Inflammatory macrophage (primary cell): ENCODE measurements at regions not wholly inside any gene's neighbourhood (a gene's known extent, or its start where the extent isn't known, plus 50 kb on each side); places are given as distances from the start of the nearest gene placed in this dataset.

Experiments used
- DNase-seq, 2 donors: peaks; one replicate each; pipeline ENCODE4 v3.0.0-alpha.2; 2020 to 2022

- DNase-seq = no peak
Measured at GRCh38 chr2:2892892-2893291, 484.7 kb downstream of the EIPR1 start.

GRCh38 chr2:2892378-2892777 is 485.2 kb downstream of the EIPR1 start:
- no peak for DNase-seq

- DNase-seq = no peak
Measured at GRCh38 chr2:2890901-2891300, 486.7 kb downstream of the EIPR1 start.

GRCh38 chr2:2890246-2890645 is 487.4 kb downstream of the EIPR1 start:
- DNase-seq = no peak

GRCh38 chr2:2889646-2890045 is 488.0 kb downstream of the EIPR1 start:
- no peak for DNase-seq

DNA sequence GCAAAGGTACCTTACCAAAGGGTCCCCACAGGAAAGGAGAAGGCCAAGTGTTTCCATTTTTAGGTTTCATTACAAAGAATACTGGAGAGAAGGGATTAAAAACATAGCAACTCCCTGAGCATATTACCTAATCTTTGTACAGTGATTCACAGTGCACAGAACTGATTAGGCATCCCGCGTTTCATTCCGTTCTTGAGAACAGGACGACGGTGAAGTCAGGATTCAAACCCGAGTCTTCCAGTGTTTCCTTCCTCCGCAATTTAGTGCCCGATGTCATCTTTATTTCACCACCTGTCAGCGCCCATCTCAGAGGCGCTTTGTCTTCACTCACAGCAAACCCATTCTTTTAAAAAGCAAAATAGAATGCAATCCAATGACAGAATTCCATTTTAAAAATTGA is 488.5 kb downstream of the EIPR1 start:
- no peak for DNase-seq

DNA sequence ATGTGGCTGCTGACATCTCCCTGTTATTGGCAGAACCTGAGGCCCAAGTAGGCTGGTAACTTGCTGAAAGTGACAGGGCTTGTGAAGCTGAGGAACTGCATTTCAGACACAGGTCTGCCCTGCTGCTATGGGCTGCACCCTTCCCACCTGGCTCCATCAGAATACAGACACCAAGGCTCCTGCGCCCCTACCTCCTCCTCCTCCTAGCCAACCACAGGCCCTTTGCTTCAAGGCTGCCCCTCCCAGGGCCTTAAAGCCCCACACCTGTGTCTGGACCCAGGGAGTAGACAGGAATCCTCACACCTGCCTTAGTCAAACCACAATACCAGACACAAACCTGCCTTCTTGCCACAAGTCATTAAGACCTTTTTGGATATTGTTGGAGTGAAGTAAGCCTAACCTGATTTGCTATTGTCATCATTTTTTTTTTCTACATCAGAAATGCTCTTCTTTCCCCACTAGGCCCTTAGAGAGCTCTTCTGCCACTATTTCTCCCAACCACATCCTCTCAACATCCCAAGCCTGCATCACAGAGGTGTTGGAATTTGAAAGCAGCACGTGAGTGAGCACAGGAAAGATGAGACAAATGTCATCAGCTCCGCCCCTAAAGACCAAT is 489.7 kb downstream of the EIPR1 start:
- DNase-seq = no peak

- no peak for DNase-seq
Measured at GRCh38 chr2:2886922-2887321, 490.7 kb downstream of the EIPR1 start.

- DNase-seq = no peak
Measured at GRCh38 chr2:2881499-2881898, 496.1 kb downstream of the EIPR1 start.

- no peak for DNase-seq
Measured at GRCh38 chr2:2880938-2881337, 496.7 kb downstream of the EIPR1 start.

- no peak for DNase-seq
Measured at GRCh38 chr2:2879781-2880180, 497.8 kb downstream of the EIPR1 start.

GRCh38 chr2:2879071-2879470 is 498.5 kb downstream of the EIPR1 start:
- DNase-seq = no peak

GRCh38 chr2:2877427-2877826 is 500.2 kb downstream of the EIPR1 start:
- DNase-seq = no peak

DNA sequence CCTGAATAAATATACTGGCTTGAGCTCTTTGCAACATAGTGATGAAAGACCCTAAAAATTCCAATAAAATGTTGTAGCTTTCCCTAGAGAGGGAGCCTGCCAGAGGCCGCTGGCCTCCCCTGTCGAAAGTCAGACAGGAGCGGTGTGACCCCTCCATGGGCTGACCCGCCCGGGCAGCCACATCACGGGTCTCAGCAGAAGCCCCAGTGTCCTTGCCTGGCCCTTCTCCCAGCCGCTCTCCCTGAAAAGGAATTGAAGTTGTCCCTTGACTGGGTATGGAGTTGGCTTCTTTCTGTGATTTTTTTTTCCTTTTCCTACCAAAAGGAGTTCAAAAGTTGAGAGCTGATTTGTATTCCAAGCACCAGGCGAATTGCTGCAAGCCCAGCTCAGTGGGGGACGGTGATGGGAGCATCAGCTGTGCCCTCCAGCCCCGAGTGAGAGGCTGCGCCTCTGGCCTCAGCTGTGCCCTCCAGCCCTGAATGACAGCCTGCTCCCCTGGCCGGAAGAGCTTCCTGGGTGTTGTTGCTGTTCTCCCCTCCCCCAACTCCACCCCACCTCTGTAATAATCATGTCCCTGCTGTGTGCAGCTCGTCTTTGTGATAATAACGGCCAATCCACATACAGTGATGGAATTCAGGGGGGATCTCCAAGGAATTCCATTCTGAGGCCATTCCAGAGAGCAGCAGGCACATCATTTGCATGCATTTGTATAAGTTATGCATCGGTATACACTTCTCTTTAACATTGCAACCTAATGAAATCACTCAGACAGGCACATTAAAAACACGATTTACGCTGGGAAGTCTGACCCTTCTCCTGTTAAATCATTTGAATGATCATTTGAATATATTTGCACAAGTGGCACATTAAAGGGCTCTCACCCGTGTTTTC is 501.0 kb downstream of the EIPR1 start:
- no peak for DNase-seq

DNA sequence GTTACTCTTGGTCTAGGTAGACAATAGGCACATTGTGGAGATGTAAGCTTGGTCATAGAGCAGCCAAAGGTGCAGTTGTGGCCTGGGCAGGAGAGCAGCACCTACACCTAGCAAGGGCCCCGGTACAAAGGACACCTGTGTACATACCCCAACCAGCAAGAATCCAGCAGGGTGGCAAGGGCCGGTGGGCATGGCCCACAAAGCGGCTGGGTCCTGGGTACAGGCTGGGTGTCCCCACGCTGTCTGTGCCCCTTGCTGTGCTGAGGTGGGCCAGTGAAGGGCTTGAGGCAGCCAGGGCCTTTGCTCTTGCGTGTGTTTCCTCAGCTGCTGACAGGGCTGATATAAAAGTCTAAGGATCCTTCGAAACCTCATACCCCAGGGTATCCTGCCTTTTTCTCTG is 501.8 kb downstream of the EIPR1 start:
- no peak for DNase-seq

GRCh38 chr2:2875296-2875695 is 502.3 kb downstream of the EIPR1 start:
- DNase-seq = no peak

GRCh38 chr2:2874805-2875204 is 502.8 kb downstream of the EIPR1 start:
- DNase-seq = no peak

DNA sequence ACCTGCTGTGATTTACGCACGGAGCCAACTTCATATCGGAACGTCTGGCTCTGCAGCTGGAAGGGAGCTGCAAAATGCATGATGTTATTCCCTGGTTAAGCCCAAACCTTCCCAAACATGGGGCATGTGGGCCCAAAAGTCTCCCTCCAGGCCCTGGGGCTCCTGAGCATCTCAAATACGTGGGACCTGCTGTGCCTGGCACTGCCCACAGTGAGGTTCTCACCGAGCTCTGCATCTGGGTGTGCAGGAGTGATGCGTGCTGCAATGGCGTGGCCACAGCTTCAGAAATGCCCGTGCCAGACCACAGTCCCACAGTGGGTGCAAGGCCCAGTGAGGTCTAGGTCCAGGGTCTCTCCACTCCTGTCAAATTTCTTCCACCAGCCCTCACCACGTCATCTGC is 503.3 kb downstream of the EIPR1 start:
- DNase-seq = no peak

- no peak for DNase-seq
Measured at GRCh38 chr2:2873450-2873811, 504.2 kb downstream of the EIPR1 start.

- no peak for DNase-seq
Measured at GRCh38 chr2:2872713-2873449, 504.7 kb downstream of the EIPR1 start.

DNA sequence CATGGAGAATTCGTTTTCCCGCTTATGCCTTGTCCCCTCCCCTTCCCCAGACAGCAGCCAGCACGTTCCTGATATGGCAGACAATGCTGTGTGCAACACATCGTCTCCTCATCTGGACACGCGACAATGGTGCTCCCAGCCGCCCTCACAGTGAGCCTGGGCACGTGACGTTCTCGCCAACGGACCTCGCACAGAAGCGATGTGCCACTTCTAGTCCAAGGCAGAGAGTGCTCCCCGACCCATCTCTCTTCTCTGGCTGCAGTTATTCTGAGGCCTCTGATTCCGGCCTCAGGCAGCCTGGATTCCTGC is 505.4 kb downstream of the EIPR1 start:
- DNase-seq = no peak

- no peak for DNase-seq
Measured at GRCh38 chr2:2871480-2872308, 505.9 kb downstream of the EIPR1 start.

DNA sequence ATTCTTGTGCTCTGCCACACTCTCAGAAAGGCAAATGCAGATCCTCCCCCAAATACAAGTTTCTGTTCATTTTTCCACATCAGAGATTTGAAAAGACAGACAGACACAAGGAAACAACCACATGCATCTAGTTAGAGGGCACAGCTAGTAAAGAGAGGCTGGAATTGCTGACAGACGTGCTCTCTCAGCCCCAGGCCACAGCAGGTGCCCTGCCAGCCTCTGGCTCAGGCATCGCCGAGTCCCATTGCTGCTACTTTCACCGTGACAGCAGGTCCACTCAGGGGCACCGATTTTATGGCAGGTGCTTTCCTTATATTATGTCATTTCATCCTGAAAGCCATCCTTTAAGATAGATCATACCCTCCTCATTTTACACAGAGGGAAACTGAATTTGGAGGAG is 507.5 kb downstream of the EIPR1 start:
- no peak for DNase-seq
